Tibial nerve (tissue), 4 donors: ENCODE measurements at regions not wholly inside any gene's neighbourhood (a gene's known extent, or its start where the extent isn't known, plus 50 kb on each side); places are given as distances from the start of the nearest gene placed in this dataset.

Experiments used
- CTCF ChIP-seq, 5 experiments: fragments of 200-600 bp in 3 of 5; fragments of 450-650 bp in 2 of 5; sonication (generic) in 3 of 5; IDR thresholded peaks; one replicate each; pipeline ENCODE4 v1.5.1; 2016 to 2019; ENCODE audit warnings: antibody characterized with exemption in 5 of 5, mild to moderate bottlenecking in 3 of 5, moderate library complexity in 2 of 5
- EP300 ChIP-seq, 2 donors: sonication (generic); formaldehyde crosslinking; IDR thresholded peaks; one replicate each; pipeline ENCODE4 v1.6.1; 2017; ENCODE audit warnings: antibody characterized with exemption in 2 of 2, mild to moderate bottlenecking in 1 of 2
- POLR2A ChIP-seq, 2 donors: fragments of 450-650 bp; IDR thresholded peaks; one replicate each; pipeline ENCODE4 v1.6.1; 2017; ENCODE audit warnings: antibody characterized with exemption in 2 of 2, mild to moderate bottlenecking in 2 of 2, moderate library complexity in 2 of 2

- TF ChIP-seq CTCF (IDR thresholded peaks at IDR 0.05) (no peak), POLR2A (IDR thresholded peaks at IDR 0.05) (no peak), EP300 (IDR thresholded peaks at IDR 0.05) (no peak)
Observed at GRCh38 chr12:124376435-124376834, 81.5 kb downstream of the RFLNA start.
